ENCODE measurements at regions not wholly inside any gene's neighbourhood (a gene's known extent, or its start where the extent isn't known, plus 50 kb on each side); places are given as distances from the start of the nearest gene placed in this dataset.
A peak's percentile ranks its signal among the peaks of the same experiment; 100 is the strongest.

GRCh38 chr10:27601503-27601902 is 97.4 kb downstream of the RAB18 start:
- CTCF ChIA-PET: interaction anchor here (1.4 kb wide), 1 partner anchor 44 kb away, joined by 4 read pairs; no protein-coding TSS in a partner anchor
- H3K9me2 ChIP-seq: no peaks in the 10 kb centered on the region
- H3F3A ChIP-seq (replicated peaks; ENCODE audit: insufficient read depth): no peaks in the 10 kb centered on the region
- H3K36me3 ChIP-seq (replicated peaks in 1 of 2; ENCODE audit: control insufficient read depth in 1 of 2, insufficient read depth in 2 of 2, low read length in 1 of 2): no peaks in the 10 kb centered on the region
- POLR2A ChIA-PET: no interaction called here
- no peak overlapping the region for H3K27ac ChIP-seq (ENCODE audit: low read depth in 2 of 2, low read length in 1 of 2)
- no peaks in the 10 kb centered on the region for H3K9me3 ChIP-seq
- H3K9ac ChIP-seq: no peak overlapping the region
- H4K20me1 ChIP-seq (ENCODE audit: insufficient read depth): no peaks in the 10 kb centered on the region
- peak overlapping the region; percentile 49; the same call in 1 of the 2 replicates for H2AFZ ChIP-seq (ENCODE audit: low read depth)
- no peak for DNase-seq
- no peak overlapping the region for H3K4me2 ChIP-seq
- H3K4me1 ChIP-seq (ENCODE audit: control insufficient read depth in 1 of 2, insufficient read depth in 2 of 2, low read depth in 1 of 2, low read length in 1 of 2): no peaks in the 10 kb centered on the region
- H3K4me3 ChIP-seq (ENCODE audit: low read depth in 2 of 2, low read length in 1 of 2): peak overlapping the region in 1 of 2 experiments; percentile 25; a peak in 1 of 4 replicates
- TF ChIP-seq TAF1 (IDR thresholded peaks at IDR 0.05; ENCODE audit: borderline replicate concordance, low read depth, low read length): no peak
- no peak for TF ChIP-seq ELF1 (IDR thresholded peaks at IDR 0.05)
- no peak for TF ChIP-seq SIN3A (IDR thresholded peaks at IDR 0.05; ENCODE audit: borderline replicate concordance, low read depth, low read length)
- no peak for TF ChIP-seq JUND (IDR thresholded peaks at IDR 0.05)
- no peak for TF ChIP-seq CHD2 (IDR thresholded peaks at IDR 0.05; ENCODE audit: low read length, partially characterized antibody)
- TF ChIP-seq IRF3 (IDR thresholded peaks at IDR 0.05; ENCODE audit: low read depth, low read length): no peak
- H3K79me2 ChIP-seq (ENCODE audit: insufficient read depth): no peaks in the 10 kb centered on the region
- 2% methylated on average over 5 of the region's 5 CpGs for WGBS (ENCODE audit: low lambda C conversion rate)
- H3K27me3 ChIP-seq (ENCODE audit: insufficient read depth): peaks cover 3% of the 10 kb centered on the region; the same call in 1 of the 2 replicates

GRCh38 chr10:27601946-27602538 is 97.9 kb downstream of the RAB18 start:
- H3K4me2 ChIP-seq: no peak overlapping the region
- TF ChIP-seq MAX (IDR thresholded peaks at IDR 0.05; ENCODE audit: low read depth): no peak
- no peaks in the 10 kb centered on the region for H3K9me3 ChIP-seq
- no peaks in the 10 kb centered on the region for H3F3A ChIP-seq (replicated peaks; ENCODE audit: insufficient read depth)
- H4K20me1 ChIP-seq (ENCODE audit: insufficient read depth): no peaks in the 10 kb centered on the region
- POLR2A ChIA-PET: no interaction called here
- no peaks in the 10 kb centered on the region for H3K79me2 ChIP-seq (ENCODE audit: insufficient read depth)
- H3K9me2 ChIP-seq: no peaks in the 10 kb centered on the region
- 13% methylated on average over 6 of the region's 6 CpGs for WGBS (ENCODE audit: low lambda C conversion rate)
- H3K4me1 ChIP-seq (ENCODE audit: control insufficient read depth in 1 of 2, insufficient read depth in 2 of 2, low read depth in 1 of 2, low read length in 1 of 2): no peaks in the 10 kb centered on the region
- no peak overlapping the region for H3K27ac ChIP-seq (ENCODE audit: low read depth in 2 of 2, low read length in 1 of 2)
- H2AFZ ChIP-seq (ENCODE audit: low read depth): peak overlapping the region; percentile 49; the same call in 1 of the 2 replicates
- H3K9ac ChIP-seq: no peak overlapping the region
- CTCF ChIA-PET: no interaction called here
- H3K27me3 ChIP-seq (ENCODE audit: insufficient read depth): peaks cover 7% of the 10 kb centered on the region; the same call in 1 of the 2 replicates
- DNase-seq: no peak
- no peaks in the 10 kb centered on the region for H3K36me3 ChIP-seq (replicated peaks in 1 of 2; ENCODE audit: control insufficient read depth in 1 of 2, insufficient read depth in 2 of 2, low read length in 1 of 2)
- H3K4me3 ChIP-seq (ENCODE audit: low read depth in 2 of 2, low read length in 1 of 2): peak overlapping the region in 1 of 2 experiments; percentile 25; a peak in 1 of 4 replicates

- 3% methylated on average over 1 of the region's 1 CpG for whole genome bisulfite sequencing (ENCODE audit: low lambda C conversion rate)
- Histone ChIP-seq H2AFZ (ENCODE audit: low read depth) (no peak overlapping the region), H3K9me3 (no peaks in the 10 kb centered on the region), H4K20me1 (ENCODE audit: insufficient read depth) (no peaks in the 10 kb centered on the region), H3K4me2 (no peak overlapping the region), H3K9me2 (no peaks in the 10 kb centered on the region), H3K27me3 (ENCODE audit: insufficient read depth) (peaks cover 7% of the 10 kb centered on the region; the same call in 1 of the 2 replicates), H3K36me3 (replicated peaks in 1 of 2; ENCODE audit: control insufficient read depth in 1 of 2, insufficient read depth in 2 of 2, low read length in 1 of 2) (no peaks in the 10 kb centered on the region), H3K9ac (no peak overlapping the region), H3K27ac (ENCODE audit: low read depth in 2 of 2, low read length in 1 of 2) (no peak overlapping the region), H3F3A (replicated peaks; ENCODE audit: insufficient read depth) (no peaks in the 10 kb centered on the region), H3K4me3 (ENCODE audit: low read depth in 2 of 2, low read length in 1 of 2) (no peak overlapping the region), H3K4me1 (ENCODE audit: control insufficient read depth in 1 of 2, insufficient read depth in 2 of 2, low read depth in 1 of 2, low read length in 1 of 2) (no peaks in the 10 kb centered on the region), H3K79me2 (ENCODE audit: insufficient read depth) (no peaks in the 10 kb centered on the region)
- ChIA-PET POLR2A (no interaction called here), CTCF (no interaction called here)
- DNase-seq: no peak
- no peak for TF ChIP-seq ELF1 (IDR thresholded peaks at IDR 0.05)
- TF ChIP-seq POLR2AphosphoS5 (IDR thresholded peaks at IDR 0.05; ENCODE audit: low read depth, low read length): no peak
- no peak for TF ChIP-seq SIN3A (IDR thresholded peaks at IDR 0.05; ENCODE audit: borderline replicate concordance, low read depth, low read length)
- no peak for TF ChIP-seq NFIC (IDR thresholded peaks at IDR 0.05; ENCODE audit: borderline replicate concordance)
- no peak for TF ChIP-seq TAF1 (IDR thresholded peaks at IDR 0.05; ENCODE audit: borderline replicate concordance, low read depth, low read length)
- TF ChIP-seq JUND (IDR thresholded peaks at IDR 0.05): no peak
- TF ChIP-seq RAD21 (IDR thresholded peaks at IDR 0.05; ENCODE audit: low read length): no peak
- TF ChIP-seq CTCF (IDR thresholded peaks at IDR 0.05): no peak
- no peak for TF ChIP-seq PBX3 (IDR thresholded peaks at IDR 0.05)
- TF ChIP-seq GABPA (IDR thresholded peaks at IDR 0.05; ENCODE audit: low read depth): no peak
- TF ChIP-seq NRF1 (IDR thresholded peaks at IDR 0.05; ENCODE audit: low read depth, low read length): no peak
Observed at GRCh38 chr10:27603104-27603503, 99.0 kb downstream of the RAB18 start.

All from SK-N-SH (cell line).